Ureter (tissue), 1 donor: ENCODE measurements at regions not wholly inside any gene's neighbourhood (a gene's known extent, or its start where the extent isn't known, plus 50 kb on each side); places are given as distances from the start of the nearest gene placed in this dataset.

Experiments
- DNase-seq: peaks from one replicate; pipeline ENCODE4 v3.0.0-alpha.2; 2020; ENCODE audit warnings: low spot score
- donor health status: DM: yes; HTN: yes; CAD: no.

GRCh38 chr15:47506329-47507100, 210.8 kb upstream of the SEMA6D start:
- DNase-seq, result no peak

- no peak for DNase-seq
Measured at GRCh38 chr15:47507221-47507985, 209.9 kb upstream of the SEMA6D start.

GRCh38 chr15:47511261-47511660, 206.0 kb upstream of the SEMA6D start:
- no peak for DNase-seq

- DNase-seq, result no peak
Measured at GRCh38 chr15:47513471-47513870, 203.8 kb upstream of the SEMA6D start.

GRCh38 chr15:47514200-47514652, 203.1 kb upstream of the SEMA6D start:
- DNase-seq, result no peak

GRCh38 chr15:47516558-47516957, 200.7 kb upstream of the SEMA6D start:
- DNase-seq, result no peak

- no peak for DNase-seq
Measured at GRCh38 chr15:47516972-47517371, 200.3 kb upstream of the SEMA6D start.

- DNase-seq, result no peak
Measured at GRCh38 chr15:47517737-47518136, 199.6 kb upstream of the SEMA6D start.

GRCh38 chr15:47523681-47524475, 193.4 kb upstream of the SEMA6D start:
- no peak for DNase-seq

- no peak for DNase-seq
Measured at GRCh38 chr15:47529241-47529640, 188.1 kb upstream of the SEMA6D start.

GRCh38 chr15:47534673-47535072, 182.6 kb upstream of the SEMA6D start:
- no peak for DNase-seq

- no peak for DNase-seq
Measured at GRCh38 chr15:47541562-47541961, 175.7 kb upstream of the SEMA6D start.

GRCh38 chr15:47542312-47542989, 174.9 kb upstream of the SEMA6D start:
- DNase-seq, result no peak

GRCh38 chr15:47548231-47548630, 169.1 kb upstream of the SEMA6D start:
- no peak for DNase-seq

GRCh38 chr15:47548986-47549385, 168.3 kb upstream of the SEMA6D start:
- no peak for DNase-seq

GRCh38 chr15:47551079-47551478, 166.2 kb upstream of the SEMA6D start:
- DNase-seq, result no peak

- DNase-seq, result no peak
Measured at GRCh38 chr15:47551546-47551945, 165.8 kb upstream of the SEMA6D start.

- DNase-seq, result no peak
Measured at GRCh38 chr15:47552978-47553608, 164.2 kb upstream of the SEMA6D start.

GRCh38 chr15:47553947-47554346, 163.4 kb upstream of the SEMA6D start:
- no peak for DNase-seq

- DNase-seq, result no peak
Measured at GRCh38 chr15:47561102-47561501, 156.2 kb upstream of the SEMA6D start.

- DNase-seq, result no peak
Measured at GRCh38 chr15:47565949-47566348, 151.4 kb upstream of the SEMA6D start.
